Neural cell (in vitro differentiated cells): ENCODE measurements at regions not wholly inside any gene's neighbourhood (a gene's known extent, or its start where the extent isn't known, plus 50 kb on each side); places are given as distances from the start of the nearest gene placed in this dataset.

Experiments
- H2AFZ ChIP-seq: fragments of 200-600, 300-800 bp; sonication (generic), shearing (Covaris generic); 2 replicates; pipeline ENCODE4 v1.6.0; 2014; ENCODE audit warnings: low read depth, mild to moderate bottlenecking, antibody characterized with exemption, low read length, moderate library complexity
- H3F3A ChIP-seq: fragments of 200-600 bp; shearing (Covaris generic); 2 replicates; pipeline ENCODE4 v1.6.1; 2016; ENCODE audit warnings: mild to moderate bottlenecking, moderate library complexity, mixed read lengths, antibody characterized with exemption, low read length; ENCODE audit not compliant: insufficient read depth, poor library complexity, severe bottlenecking
- H3K27ac ChIP-seq: fragments of 200-600, 300-800 bp; sonication (generic), shearing (Covaris generic); 2 replicates; pipeline ENCODE4 v1.5.1; 2014; ENCODE audit warnings: mild to moderate bottlenecking, low read length, moderate library complexity
- H3K27me3 ChIP-seq: fragments of 300-800, 200-600 bp; sonication (generic), shearing (Covaris generic); 2 replicates; pipeline ENCODE4 v1.6.0; 2014; ENCODE audit warnings: mild to moderate bottlenecking, low read depth, low read length, moderate library complexity; ENCODE audit not compliant: insufficient read depth
- H3K36me3 ChIP-seq: fragments of 300-800, 200-600 bp; sonication (generic), shearing (Covaris generic); 2 replicates; pipeline ENCODE4 v1.5.1; 2014; ENCODE audit warnings: mild to moderate bottlenecking, antibody characterized with exemption, low read length, moderate library complexity; ENCODE audit not compliant: insufficient read depth
- H3K4me2 ChIP-seq: fragments of 300-800, 200-600 bp; sonication (generic), shearing (Covaris generic); 2 replicates; pipeline ENCODE4 v1.6.0; 2014; ENCODE audit warnings: mild to moderate bottlenecking, low read length
- H3K4me3 ChIP-seq: fragments of 300-800, 200-600 bp; sonication (generic), shearing (Covaris generic); 2 replicates; pipeline ENCODE4 v1.5.1; 2014; ENCODE audit warnings: mild to moderate bottlenecking, low read length, moderate library complexity
- H3K79me2 ChIP-seq: fragments of 200-600 bp; shearing (Covaris generic); replicated peaks from 2 replicates; pipeline ENCODE4 v1.6.0; 2014; ENCODE audit warnings: mild to moderate bottlenecking, low read length, moderate library complexity; ENCODE audit not compliant: insufficient read depth
- H3K9ac ChIP-seq: fragments of 300-800, 200-600 bp; sonication (generic), shearing (Covaris generic); 2 replicates; pipeline ENCODE4 v1.6.1; 2016; ENCODE audit warnings: mild to moderate bottlenecking, low read length, mixed read lengths
- H3K9me2 ChIP-seq: fragments of 200-600 bp; shearing (Covaris generic); 2 replicates; pipeline ENCODE4 v1.6.1; 2016; ENCODE audit warnings: mild to moderate bottlenecking, low read length, mixed read lengths; ENCODE audit not compliant: insufficient read depth
- H3K9me3 ChIP-seq: fragments of 200-600, 300-800 bp; sonication (generic), shearing (Covaris generic); 2 replicates; pipeline ENCODE4 v1.6.1; 2016; ENCODE audit warnings: mild to moderate bottlenecking, mixed run types, low read length, moderate library complexity, mixed read lengths
- H4K20me1 ChIP-seq: fragments of 200-600 bp; shearing (Covaris generic); 2 replicates; pipeline ENCODE4 v1.6.1; 2016; ENCODE audit warnings: mild to moderate bottlenecking, mixed run types; ENCODE audit not compliant: insufficient read depth
- CTCF ChIP-seq: fragments of 450-650 bp; IDR thresholded peaks from 2 replicates; pipeline ENCODE4 v1.5.1; 2014; ENCODE audit warnings: antibody characterized with exemption, mild to moderate bottlenecking, moderate library complexity; ENCODE audit not compliant: poor library complexity, severe bottlenecking
- EP300 ChIP-seq: fragments of 450-650 bp; conservative IDR thresholded peaks from 2 replicates; pipeline ENCODE4 v1.6.1; 2014; ENCODE audit warnings: antibody characterized with exemption, mild to moderate bottlenecking, moderate library complexity; ENCODE audit not compliant: poor library complexity, severe bottlenecking
- EZH2 ChIP-seq: fragments of 200-600, 300-800 bp; shearing (Covaris generic), sonication (generic); IDR thresholded peaks from 2 replicates; pipeline ENCODE4 v1.6.1; 2014; ENCODE audit warnings: antibody characterized with exemption, low read length, borderline replicate concordance, mild to moderate bottlenecking; ENCODE audit not compliant: insufficient read depth, poor library complexity, severe bottlenecking
- MXI1 ChIP-seq: fragments of 450-650 bp; conservative IDR thresholded peaks from 2 replicates; pipeline ENCODE4 v1.6.1; 2014; ENCODE audit warnings: antibody characterized with exemption, mild to moderate bottlenecking; ENCODE audit not compliant: poor library complexity, severe bottlenecking
- POLR2AphosphoS5 ChIP-seq: IDR thresholded peaks from 2 replicates; pipeline ENCODE4 v1.6.1; 2012
- RAD21 ChIP-seq: fragments of 450-650 bp; conservative IDR thresholded peaks from 2 replicates; pipeline ENCODE4 v1.6.1; 2014; ENCODE audit warnings: antibody characterized with exemption, mild to moderate bottlenecking, moderate library complexity
- SMC3 ChIP-seq: fragments of 450-650 bp; conservative IDR thresholded peaks from 2 replicates; pipeline ENCODE4 v1.6.1; 2014; ENCODE audit warnings: antibody characterized with exemption, mild to moderate bottlenecking, moderate library complexity; ENCODE audit not compliant: poor library complexity
- TAF1 ChIP-seq: IDR thresholded peaks from 2 replicates; pipeline ENCODE4 v1.6.1; 2012; ENCODE audit warnings: low read depth
- TF ChIP-seq, protein P1 (sequence below): IDR thresholded peaks from 2 replicates; pipeline ENCODE4 v1.6.1; 2012; ENCODE audit warnings: borderline replicate concordance

GRCh38 chr2:51424418-51424817 lies 392.5 kb upstream of the NRXN1 start:
- Histone ChIP-seq H3K4me3 (no peak overlapping the region), H3K79me2 (no peaks in the 10 kb centered on the region), H3F3A (no peaks in the 10 kb centered on the region), H3K27me3 (no peaks in the 10 kb centered on the region), H3K4me2 (no peak overlapping the region), H3K9ac (no peak overlapping the region), H3K9me2 (no peaks in the 10 kb centered on the region), H3K27ac (no peak overlapping the region), H4K20me1 (no peaks in the 10 kb centered on the region), H3K36me3 (no peaks in the 10 kb centered on the region), H2AFZ (no peak overlapping the region), H3K9me3 (no peaks in the 10 kb centered on the region)
- no peak for TF ChIP-seq CTCF
- TF ChIP-seq EP300 = no peak
- TF ChIP-seq, protein P1, sequence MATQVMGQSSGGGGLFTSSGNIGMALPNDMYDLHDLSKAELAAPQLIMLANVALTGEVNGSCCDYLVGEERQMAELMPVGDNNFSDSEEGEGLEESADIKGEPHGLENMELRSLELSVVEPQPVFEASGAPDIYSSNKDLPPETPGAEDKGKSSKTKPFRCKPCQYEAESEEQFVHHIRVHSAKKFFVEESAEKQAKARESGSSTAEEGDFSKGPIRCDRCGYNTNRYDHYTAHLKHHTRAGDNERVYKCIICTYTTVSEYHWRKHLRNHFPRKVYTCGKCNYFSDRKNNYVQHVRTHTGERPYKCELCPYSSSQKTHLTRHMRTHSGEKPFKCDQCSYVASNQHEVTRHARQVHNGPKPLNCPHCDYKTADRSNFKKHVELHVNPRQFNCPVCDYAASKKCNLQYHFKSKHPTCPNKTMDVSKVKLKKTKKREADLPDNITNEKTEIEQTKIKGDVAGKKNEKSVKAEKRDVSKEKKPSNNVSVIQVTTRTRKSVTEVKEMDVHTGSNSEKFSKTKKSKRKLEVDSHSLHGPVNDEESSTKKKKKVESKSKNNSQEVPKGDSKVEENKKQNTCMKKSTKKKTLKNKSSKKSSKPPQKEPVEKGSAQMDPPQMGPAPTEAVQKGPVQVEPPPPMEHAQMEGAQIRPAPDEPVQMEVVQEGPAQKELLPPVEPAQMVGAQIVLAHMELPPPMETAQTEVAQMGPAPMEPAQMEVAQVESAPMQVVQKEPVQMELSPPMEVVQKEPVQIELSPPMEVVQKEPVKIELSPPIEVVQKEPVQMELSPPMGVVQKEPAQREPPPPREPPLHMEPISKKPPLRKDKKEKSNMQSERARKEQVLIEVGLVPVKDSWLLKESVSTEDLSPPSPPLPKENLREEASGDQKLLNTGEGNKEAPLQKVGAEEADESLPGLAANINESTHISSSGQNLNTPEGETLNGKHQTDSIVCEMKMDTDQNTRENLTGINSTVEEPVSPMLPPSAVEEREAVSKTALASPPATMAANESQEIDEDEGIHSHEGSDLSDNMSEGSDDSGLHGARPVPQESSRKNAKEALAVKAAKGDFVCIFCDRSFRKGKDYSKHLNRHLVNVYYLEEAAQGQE = no peak
- no peak for TF ChIP-seq RAD21
- TF ChIP-seq TAF1 = no peak
- no peak for TF ChIP-seq POLR2AphosphoS5
- TF ChIP-seq EZH2 = no peak
- no peak for TF ChIP-seq MXI1

DNA sequence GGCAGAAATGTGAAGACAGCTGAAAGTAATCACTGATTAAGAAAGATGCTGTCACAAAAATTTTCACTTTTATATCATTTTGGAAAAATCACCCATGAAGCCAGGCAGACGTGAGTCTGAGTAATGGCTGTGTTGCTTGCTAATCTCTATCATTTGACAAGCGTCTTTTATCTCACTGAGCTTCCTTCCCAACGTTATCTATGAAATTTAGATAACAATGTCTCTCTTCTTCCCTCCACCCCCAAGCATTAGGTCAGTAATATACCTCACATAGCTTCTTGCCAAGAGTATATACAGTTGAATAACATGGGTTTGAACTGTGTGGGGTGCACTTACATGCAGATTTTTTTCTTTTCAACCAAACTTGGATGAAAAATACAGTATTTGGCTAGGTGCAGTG lies 388.6 kb upstream of the NRXN1 start:
- Histone ChIP-seq H3K9me2 (no peaks in the 10 kb centered on the region), H3K27me3 (no peaks in the 10 kb centered on the region), H3K36me3 (no peaks in the 10 kb centered on the region), H3K9me3 (no peaks in the 10 kb centered on the region), H3K4me2 (no peak overlapping the region), H3K79me2 (no peaks in the 10 kb centered on the region), H3F3A (no peaks in the 10 kb centered on the region), H3K27ac (no peak overlapping the region), H4K20me1 (no peaks in the 10 kb centered on the region), H3K9ac (no peak overlapping the region), H3K4me3 (no peak overlapping the region), H2AFZ (no peak overlapping the region)
- no peak for TF ChIP-seq CTCF
- TF ChIP-seq EZH2 = no peak
- no peak for TF ChIP-seq TAF1
- TF ChIP-seq POLR2AphosphoS5 = no peak
- no peak for TF ChIP-seq SMC3
- TF ChIP-seq, protein P1 = no peak
- TF ChIP-seq EP300 = no peak
- TF ChIP-seq MXI1 = no peak
- no peak for TF ChIP-seq RAD21
